ENCODE measurements at regions not wholly inside any gene's neighbourhood (a gene's known extent, or its start where the extent isn't known, plus 50 kb on each side); places are given as distances from the start of the nearest gene placed in this dataset.

DNA sequence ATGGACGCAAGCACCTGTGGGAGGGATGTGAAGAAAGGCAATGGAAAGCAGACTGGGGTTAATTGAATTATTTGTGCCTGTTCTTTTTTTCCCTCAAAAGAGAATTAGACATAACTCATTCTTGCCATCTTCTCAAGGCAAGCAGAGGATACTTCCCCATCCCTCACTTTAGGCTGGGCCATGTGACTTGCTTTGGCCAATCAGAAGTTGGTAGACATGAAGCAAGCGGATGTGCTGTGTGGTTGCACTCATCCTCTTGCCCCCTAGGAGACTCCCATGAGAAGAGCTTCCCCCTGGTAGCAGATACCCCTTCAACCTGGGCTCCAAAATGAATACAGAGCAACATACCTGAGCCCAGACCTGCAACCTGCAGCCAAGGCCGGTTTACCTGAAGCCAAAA, 124.4 kb upstream of the ZC3H12C start:
- TF ChIP-seq, protein P1, sequence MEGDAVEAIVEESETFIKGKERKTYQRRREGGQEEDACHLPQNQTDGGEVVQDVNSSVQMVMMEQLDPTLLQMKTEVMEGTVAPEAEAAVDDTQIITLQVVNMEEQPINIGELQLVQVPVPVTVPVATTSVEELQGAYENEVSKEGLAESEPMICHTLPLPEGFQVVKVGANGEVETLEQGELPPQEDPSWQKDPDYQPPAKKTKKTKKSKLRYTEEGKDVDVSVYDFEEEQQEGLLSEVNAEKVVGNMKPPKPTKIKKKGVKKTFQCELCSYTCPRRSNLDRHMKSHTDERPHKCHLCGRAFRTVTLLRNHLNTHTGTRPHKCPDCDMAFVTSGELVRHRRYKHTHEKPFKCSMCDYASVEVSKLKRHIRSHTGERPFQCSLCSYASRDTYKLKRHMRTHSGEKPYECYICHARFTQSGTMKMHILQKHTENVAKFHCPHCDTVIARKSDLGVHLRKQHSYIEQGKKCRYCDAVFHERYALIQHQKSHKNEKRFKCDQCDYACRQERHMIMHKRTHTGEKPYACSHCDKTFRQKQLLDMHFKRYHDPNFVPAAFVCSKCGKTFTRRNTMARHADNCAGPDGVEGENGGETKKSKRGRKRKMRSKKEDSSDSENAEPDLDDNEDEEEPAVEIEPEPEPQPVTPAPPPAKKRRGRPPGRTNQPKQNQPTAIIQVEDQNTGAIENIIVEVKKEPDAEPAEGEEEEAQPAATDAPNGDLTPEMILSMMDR (IDR thresholded peaks at IDR 0.05; ENCODE audit: poor library complexity) = no peak
- no peak for TF ChIP-seq EZH2 (IDR thresholded peaks at IDR 0.05; ENCODE audit: borderline replicate concordance)
- TF ChIP-seq EZH2phosphoT487 (IDR thresholded peaks at IDR 0.05; ENCODE audit: low read depth, severe bottlenecking, unreplicated experiment) = no peak
